Left cardiac atrium (tissue), 4 donors: ENCODE measurements at regions not wholly inside any gene's neighbourhood (a gene's known extent, or its start where the extent isn't known, plus 50 kb on each side); places are given as distances from the start of the nearest gene placed in this dataset.

ENCODE experiments used
- ATAC-seq, 2 donors: fragments of 200-7000 bp; cut with Tn5 transposase; one replicate each; pipeline ENCODE4 v1.9.1; 2020; ENCODE audit warnings: mild to moderate bottlenecking in 2 of 2, moderate library complexity in 2 of 2
- DNase-seq: peaks from one replicate; pipeline ENCODE4 v3.0.0-alpha.2; 2020
- intact Hi-C, 2 donors: fragments of 100-400 bp; cut with DNase I; formaldehyde crosslinking; loops; one replicate each; pipeline versions ENCODE4 v1.14.1 to v1.15.1; 2022 to 2023
- donor health status: DM: no; HTN: yes; CAD: no.
- donor health status: DM: no; HTN: yes; CAD: no; lungs with severe emphysema.
- donor health status: DM: yes; HTN: yes; CAD: no.
- donor health status: Dilated cardiomyopathy.

DNA sequence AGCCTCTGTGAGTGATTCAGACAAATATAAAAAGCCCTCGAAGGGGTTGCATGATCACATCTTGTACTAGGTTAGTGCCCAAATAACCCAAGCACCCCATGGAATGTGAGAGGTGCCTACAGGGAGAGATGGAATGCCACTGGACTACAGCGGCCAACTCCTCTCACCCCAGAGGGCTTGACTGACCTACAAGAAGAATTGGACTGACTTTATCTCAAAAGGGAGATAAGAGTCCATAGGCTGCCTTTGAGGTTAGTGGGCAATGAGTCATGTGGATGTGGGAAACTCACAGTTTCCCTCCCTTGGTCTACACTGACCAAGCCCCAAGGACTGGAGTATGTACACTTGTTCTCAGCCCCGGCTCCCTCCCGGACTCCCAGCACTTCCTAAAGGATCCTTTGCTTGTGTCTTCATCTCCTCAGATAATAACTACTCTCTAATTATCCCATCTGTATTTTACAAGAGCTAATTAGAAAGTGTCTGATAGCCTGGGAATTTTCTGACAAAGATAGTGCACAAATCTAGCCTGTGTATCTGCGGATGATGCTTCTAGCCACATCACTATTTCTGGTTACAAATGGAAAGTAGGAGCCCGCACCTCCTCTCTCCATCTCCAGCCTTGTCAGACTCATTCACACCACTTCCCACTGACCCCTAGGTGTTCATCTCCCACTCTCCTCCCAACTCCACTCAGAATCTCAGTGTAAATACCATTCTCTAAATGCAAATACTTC, 547.8 kb upstream of the TBL1XR1 start:
- intact Hi-C loops = no loop called here
- ATAC-seq = peak; percentile 77 to 92
- DNase-seq = peak; percentile 34

DNA sequence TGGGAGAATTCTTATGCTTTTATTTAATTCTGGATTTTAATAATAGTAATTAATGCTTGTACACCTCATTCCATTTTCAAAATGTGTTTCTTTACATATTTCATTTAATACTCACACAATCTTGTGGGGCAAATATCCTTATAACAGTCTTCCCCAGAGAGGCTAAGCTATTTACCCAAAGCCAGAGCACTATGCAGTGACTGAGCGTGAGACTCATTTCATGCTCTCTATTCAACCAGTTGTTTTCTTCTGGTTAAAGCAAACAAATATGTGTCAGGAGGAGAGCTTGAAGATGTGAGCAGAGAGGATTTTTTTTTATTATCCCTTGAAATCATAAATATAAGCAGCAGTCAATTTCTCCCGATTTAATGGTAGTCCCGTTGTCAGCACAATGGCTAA, 548.3 kb upstream of the TBL1XR1 start:
- no peak for DNase-seq
- ATAC-seq = no peak
- intact Hi-C loops = no loop called here

DNA sequence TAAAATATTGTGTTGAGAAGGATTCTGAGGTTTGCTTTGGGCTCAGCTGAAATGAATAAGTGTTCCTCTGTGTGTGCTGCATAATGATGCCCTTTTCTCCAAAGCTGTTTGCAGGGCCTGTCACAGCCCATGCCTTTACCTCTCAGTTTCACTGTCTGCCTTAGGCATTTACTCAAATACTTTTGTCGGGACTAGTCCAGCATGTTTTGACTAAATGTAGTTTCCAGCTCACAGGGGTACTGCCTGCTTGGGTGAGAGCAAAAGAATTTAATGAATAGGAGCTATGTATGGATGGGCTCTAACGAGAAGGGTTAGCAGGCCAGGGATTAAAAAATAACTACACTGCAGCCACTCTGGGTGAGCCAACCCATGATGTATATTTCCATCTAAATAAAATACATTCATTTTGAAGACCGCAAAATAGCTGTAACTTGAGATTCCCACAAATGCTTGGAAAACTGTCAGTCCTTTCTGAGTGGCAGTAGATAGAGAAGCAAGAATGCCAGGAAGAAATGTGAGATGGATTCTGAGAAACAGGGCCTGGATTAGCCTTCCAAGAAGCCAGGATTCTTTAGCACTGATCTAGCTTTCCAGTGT, 549.2 kb upstream of the TBL1XR1 start:
- ATAC-seq (no peak), DNase-seq (no peak)
- intact Hi-C loops = no loop called here

DNA sequence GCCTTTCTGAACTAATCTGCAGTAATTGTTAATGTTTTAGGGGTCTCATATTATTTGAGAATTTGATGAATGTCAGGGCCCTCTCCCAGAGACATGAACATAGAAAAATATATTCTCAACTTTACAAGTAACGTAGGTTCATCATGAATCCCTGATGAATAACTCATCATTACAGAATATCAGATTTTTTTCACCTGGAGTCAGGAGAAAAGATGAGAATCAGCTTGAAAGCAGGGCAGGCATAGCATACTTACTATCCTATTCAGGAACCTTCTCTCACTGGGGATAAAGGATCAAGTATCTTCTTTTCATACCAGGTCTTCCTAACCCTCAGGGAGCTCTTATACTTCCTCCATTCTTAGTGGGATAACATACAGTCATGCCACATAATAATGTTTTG, 552.6 kb upstream of the TBL1XR1 start:
- intact Hi-C loops = no loop called here
- no peak for ATAC-seq
- DNase-seq = no peak

DNA sequence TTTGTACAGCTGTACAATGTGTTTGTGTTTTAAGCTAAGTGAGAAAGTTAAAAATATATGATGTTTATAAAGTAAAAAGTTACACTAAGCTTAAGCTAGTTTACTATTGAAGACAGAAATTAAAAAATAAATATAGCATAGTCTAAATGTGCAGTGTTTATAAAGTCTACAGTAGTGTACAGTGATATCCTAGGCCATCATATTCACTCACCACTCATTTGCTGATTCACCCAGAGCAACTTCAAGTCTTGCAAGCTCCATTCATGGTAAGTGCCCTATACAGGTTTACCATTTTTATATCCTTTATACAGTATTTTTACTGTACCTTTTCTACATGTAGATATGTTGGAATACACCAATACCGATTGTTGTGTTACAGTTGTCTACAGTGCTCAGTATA, 553.2 kb upstream of the TBL1XR1 start:
- DNase-seq (no peak), ATAC-seq (no peak)
- intact Hi-C loops = no loop called here

DNA sequence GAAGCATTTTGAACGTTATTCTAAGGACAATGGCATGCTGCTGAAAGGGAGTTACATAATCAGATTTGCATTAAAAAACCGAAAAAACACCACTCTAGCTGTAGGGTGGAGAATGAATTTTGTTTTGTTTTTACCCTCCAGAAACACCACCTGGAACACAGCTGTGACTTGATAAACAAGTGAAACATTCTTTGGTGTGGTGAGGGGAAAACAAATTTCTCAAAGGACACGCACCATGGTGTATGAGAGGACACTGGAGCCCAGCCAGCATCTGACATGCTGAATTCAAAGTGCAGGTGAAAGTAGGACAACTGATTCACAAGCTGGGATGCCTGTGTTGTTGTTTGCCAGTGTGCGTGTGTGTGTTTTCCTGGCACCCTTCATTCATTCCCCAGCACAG, 554.5 kb upstream of the TBL1XR1 start:
- intact Hi-C loops = no loop called here
- no peak for DNase-seq
- ATAC-seq = no peak

DNA sequence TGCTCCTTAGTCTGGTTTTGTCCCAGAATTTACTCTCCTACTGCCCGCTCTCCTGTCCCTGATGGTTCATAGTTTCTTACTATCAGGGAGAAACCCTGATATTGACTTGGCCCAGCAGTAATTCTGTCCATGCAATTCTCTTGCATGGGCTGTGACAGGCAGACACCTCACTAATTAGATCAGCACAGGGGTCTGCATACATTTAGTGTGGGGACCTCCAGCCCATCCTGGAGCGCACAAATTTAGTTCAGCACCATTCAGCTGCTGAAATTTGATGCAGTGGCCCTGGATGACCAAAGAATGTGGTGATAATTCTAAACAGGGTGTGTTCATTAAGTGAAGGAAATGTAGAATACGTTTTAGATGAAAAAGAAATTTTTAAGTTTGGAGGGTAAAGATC, 555.5 kb upstream of the TBL1XR1 start:
- intact Hi-C loops = no loop called here
- ATAC-seq = no peak

DNA sequence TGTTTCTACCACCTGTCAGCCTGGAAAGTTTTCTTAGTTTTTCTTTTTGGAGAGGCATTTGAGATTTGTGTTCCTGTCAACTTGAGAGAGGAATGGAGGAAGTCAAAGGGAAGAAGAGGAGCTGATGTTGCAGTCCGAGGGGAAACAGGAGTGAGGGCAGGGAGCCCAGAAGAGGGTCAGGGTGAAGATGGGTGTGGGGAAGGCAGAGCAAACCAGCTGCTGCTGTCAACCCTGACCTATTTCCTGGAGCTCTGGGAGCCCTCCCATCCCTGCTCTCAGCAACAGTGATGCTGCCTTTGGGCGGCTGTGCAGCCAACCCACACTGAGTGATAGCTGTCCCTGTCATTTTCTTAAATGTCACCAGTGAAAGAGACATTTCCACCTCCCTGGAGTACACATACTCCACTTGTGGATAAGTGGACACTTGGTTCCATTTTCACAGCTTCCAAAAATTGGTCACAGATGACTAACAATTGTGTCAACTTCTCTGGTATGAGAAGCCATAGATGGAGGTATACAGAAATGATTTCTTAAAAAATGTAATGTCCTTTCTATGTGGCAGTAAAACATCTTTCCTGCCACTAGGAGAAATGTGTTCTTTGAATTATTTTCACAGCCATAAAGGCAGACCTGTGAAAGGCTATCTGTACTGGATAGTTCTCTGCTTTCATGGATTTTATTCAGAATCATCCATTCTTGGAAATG, 556.3 kb upstream of the TBL1XR1 start:
- DNase-seq (peak; percentile 63), ATAC-seq (peak; percentile 93 to 97)
- intact Hi-C loops = no loop called here

More for the DNA sequence above, 555.5 kb upstream of the TBL1XR1 start:
- DNase-seq = no peak

DNA sequence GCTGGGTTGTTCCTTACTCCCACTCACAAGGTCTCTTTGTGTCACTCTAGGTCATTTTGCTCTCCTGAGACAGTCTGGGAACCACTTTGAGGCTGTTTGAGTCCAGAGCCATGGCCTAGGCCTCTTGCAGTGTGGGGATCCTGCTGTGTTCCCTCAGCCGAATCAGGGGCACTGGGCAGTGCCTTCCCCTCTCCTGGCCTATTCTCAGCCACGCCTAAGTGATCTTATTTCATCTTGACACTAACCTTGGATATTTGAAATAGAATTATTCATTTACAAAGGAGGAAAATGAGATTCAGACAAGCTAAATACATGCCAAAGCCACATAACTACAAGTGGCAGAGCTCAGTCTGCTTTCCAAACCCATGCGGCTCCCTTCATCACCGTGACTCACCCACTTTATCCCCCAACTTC, 557.2 kb upstream of the TBL1XR1 start:
- intact Hi-C loops = no loop called here
- ATAC-seq (peak; percentile 25 to 31), DNase-seq (no peak)

DNA sequence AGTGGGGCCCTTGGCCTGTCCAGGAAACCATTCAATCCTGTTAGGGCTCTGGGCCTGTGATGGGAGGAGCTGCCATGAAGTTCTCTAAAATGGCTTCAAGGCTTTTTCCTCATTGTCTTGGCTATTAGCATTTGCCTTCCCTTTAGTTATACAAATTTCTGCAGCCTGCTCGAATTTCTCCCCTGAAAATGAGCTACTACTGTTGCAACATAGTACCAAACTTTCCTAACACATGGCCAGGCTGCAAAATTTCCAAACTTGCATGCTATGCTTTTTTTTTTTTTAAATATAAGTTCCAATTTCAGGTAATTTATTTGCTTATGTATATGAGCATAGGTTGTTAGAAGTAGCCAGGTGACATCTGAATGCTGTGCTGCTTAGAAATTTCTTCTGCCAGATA, 560.8 kb upstream of the TBL1XR1 start:
- intact Hi-C loops = no loop called here
- DNase-seq (no peak), ATAC-seq (no peak)

DNA sequence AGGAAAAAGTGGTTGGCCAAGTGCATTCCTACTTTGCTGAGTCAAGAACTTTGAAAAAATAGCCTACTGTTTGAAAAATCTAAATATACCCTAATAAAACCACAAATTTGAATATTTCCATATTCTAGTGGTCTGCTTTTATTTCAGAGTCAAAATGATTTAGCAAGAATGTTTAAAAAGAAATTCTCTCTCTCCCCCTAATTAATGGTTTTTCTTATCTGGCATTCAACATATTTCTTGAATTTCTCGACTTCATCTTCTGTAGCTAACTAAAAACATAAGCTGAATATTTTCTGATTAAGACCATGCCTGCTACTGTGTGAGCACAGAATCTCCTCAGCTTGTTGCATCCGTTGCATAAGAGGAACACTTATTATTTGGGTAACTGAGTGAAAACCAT, 563.5 kb upstream of the TBL1XR1 start:
- intact Hi-C loops = no loop called here

DNA sequence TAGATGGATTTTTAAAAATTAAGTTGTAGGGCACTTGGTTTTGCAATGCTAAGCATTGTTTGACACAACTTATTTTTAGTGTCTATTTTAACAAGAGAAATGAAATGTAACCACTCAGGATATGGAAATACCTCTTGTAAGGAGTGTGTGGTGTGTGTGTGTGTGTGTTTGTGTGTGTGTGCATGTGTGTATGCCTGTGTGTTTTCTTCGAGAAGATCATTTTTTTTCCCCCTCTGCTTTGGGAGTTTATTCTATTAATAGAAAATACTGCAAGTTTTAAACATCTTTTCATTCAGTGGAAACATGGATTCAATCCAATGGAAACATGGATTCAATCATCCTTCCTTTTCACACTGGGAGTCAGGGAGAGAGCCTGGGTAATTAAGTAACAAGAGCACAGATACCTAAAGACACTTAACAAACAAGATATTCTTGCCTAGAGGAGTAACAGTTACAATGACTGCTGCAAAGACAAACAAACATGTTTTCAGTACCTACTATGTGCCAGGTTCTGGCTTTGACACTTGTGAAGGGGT, 567.2 kb upstream of the TBL1XR1 start:
- ATAC-seq = peak; percentile 27 to 63
- intact Hi-C loops = no loop called here
- no peak for DNase-seq

More for the DNA sequence above, 563.5 kb upstream of the TBL1XR1 start:
- ATAC-seq (no peak), DNase-seq (no peak)

DNA sequence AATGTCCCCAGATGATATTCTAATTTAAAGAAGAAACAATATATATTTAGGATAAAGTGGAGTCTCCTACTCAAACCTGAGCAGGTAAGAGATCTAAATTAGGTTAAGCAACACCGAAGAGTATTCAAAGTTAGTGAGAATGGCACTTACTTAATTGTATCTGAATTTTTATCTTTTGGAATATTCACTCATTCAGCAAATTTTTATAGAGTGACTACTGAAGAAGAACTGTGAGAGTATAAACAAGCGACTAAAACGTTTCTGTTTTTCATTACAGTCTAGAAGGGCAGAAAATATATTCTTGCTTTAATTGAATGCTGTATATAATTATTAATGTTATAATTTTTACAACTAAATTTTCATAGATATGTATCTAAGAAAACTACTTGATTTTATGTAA, 567.7 kb upstream of the TBL1XR1 start:
- no peak for DNase-seq
- intact Hi-C loops = no loop called here
- ATAC-seq = no peak

DNA sequence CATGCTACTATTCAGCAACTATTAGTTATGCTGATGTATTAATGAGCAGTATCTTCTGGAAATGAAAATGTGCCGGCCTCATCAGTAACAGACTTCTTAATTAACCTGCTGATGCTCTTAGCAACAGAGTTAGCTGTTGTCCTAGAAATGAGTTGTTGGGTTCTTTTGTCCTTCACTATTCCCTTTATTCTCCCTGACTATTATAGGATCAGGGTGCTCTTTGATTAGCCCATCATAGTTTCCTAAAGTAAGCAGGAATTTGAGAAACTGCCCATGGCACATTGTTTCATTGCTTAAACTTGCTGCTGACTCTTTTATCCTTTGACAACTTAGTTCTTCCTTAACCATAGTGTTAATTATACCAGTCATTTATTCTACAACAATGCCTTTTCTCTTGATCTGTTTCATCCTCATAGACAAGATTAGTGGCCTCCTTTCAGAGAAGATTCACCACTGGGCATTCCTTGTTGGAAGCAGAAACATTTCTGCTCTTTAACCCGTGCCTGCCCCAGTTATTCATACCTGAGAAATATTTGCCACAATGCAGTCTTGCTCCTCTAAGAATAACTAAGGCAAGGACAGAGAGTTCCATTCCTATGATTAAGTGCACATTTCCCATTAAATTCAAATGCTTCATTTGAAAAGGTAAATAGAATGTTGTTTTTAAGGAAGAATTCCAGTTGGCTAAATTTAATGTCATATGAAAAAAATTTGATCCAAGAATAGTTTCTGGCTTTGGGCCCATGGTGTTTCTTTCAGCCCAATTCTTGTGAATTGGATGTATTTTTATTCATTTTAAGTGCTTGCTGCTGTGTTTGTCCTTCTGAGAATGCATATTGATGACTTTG, 573.3 kb upstream of the TBL1XR1 start:
- intact Hi-C loops = no loop called here

DNA sequence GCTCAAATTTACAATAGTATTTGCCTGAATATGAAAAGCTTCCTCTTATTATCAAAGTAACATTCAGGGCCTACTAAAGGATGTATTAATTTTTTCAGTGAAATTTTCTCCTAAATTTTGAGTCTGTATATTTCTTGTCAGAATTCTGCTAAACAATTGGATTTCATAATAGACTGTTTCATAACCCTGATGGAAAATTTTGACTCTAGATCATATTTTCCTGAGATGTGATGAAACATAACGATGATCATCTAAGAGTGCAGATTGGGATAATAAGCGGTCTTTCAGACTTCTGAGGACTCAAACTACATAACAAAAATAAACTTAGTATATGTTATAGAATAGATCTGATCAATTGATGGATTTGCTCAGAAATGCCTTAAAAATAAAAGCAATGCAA, 574.5 kb upstream of the TBL1XR1 start:
- no peak for ATAC-seq
- DNase-seq = no peak
- intact Hi-C loops = no loop called here

More for the DNA sequence above, 573.3 kb upstream of the TBL1XR1 start:
- ATAC-seq = no peak
- no peak for DNase-seq

DNA sequence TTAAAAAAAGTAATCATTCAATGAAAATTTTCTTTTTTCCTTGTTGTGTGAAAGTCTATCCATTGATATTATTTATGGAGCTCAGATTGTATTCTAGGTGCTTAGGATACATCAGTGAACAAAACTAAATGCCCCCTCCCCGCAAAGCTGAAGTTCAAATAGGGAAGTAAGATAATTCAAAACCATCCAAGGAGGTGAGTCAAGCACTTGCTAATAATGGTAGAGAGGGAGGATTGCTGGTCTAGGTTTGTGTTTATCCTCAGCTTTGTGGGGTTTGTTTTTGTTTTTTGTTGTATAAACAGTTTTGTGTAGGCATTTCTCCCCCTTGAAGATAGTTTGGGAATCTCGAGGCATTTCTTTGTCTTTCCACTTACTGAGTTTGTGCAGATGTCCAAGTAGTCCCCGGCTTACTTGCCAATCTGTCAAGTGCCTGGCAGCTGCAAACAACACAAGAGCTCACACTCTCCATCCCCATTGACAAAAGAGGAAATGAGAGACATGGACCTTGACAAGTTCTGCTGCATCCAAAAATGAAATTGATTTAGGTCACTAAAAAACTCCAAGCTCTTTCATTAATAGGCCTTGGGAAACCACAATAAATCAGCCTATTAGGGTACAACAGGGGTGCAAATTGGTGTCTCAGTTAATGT, 575.8 kb upstream of the TBL1XR1 start:
- DNase-seq (no peak), ATAC-seq (peak; percentile 55 to 73)

DNA sequence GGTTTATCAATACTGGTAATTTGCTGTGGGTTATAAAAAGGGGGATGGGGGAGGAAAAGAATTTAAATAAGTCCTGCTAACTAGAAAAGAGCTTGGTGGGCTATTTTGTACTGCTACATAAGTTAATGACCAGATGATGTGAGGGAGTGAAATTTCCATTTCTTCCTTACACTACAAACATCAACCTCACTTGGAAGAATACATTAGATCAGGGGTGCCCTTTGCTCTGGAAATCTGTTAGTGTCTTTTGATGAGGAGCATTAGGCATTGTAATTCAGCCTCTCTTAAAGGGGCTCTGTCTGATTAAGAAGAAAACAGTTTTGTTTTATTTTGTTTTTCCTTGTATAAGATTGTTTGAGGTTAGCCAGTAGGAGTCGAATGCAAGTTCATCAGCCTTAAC, 576.4 kb upstream of the TBL1XR1 start:
- ATAC-seq (no peak), DNase-seq (no peak)
- intact Hi-C loops = no loop called here

More for the DNA sequence above, 575.8 kb upstream of the TBL1XR1 start:
- intact Hi-C loops = no loop called here

DNA sequence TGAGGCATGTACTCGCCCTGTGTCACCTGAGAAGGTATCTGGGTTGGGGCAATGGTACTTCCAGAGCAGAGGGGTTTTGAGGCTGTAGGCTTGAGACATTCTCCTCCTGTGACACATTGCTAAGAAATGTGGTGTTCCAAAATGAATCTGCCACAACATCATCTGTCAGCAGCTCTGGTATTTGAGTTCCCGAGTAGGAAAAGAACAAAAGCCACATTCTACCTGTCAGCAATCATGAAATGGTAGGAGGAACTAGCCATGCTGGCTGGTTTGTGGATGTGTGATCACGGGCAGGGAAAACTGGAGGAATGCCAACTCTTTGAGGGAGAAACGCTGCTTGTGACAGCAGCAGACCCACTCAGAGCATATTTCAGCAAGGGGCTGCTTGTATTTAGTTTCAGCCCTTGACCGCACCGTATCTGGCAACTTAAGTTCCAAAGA, 579.4 kb upstream of the TBL1XR1 start:
- intact Hi-C loops = no loop called here
- ATAC-seq = peak in 1 of 2 donors; percentile 9
- DNase-seq = no peak

DNA sequence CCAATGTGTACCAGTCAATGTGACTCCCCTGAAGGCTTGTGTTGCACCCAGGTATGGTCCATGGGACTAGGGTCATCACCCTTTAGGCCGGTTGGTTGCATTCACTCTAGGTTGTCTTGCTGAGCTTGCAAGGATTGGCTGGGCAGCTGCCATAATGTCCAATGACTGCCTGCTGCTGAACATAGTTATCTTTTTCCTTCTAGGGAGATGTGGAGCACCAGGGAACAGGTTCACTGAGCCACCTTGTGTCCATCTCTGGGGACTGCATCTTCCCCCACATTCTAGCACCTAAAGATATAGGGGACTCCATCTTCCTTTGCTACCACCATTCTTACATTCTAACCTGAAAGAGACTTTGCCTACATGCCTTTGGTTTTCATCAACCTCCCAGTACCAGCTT, 580.4 kb upstream of the TBL1XR1 start:
- intact Hi-C loops = no loop called here
- peak in 1 of 2 donors; percentile 23 for ATAC-seq
- DNase-seq = peak; percentile 46
